HepG2 (cell line): ENCODE measurements at regions not wholly inside any gene's neighbourhood (a gene's known extent, or its start where the extent isn't known, plus 50 kb on each side); places are given as distances from the start of the nearest gene placed in this dataset.

Experiments used
- ATAC-seq: fragments of 200-7000 bp; cut with Tn5 transposase; 3 replicates; pipeline ENCODE4 v1.9.1; 2020; ENCODE audit warnings: mild to moderate bottlenecking, moderate library complexity
- BruUV-seq: library from RNA; stranded (reverse); fragments of 400-500 nt; replicated peaks from 2 replicates; lab custom pipeline; 2021; lab: Mats Ljungman, UMichigan
- CTCF ChIA-PET: fragments of 300-600 bp; formaldehyde crosslinking; extraction: SDS; loops from one replicate; lab custom pipeline; 2021; ENCODE audit warnings: low total read pairs, inconsistent platforms, low intra/inter-chr PET ratio; lab: Yijun Ruan, JAX
- POLR2A ChIA-PET: fragments of 350-600 bp; sonication (Branson Sonifier 250); formaldehyde crosslinking; loops from one replicate; lab custom pipeline; 2020; ENCODE audit warnings: antibody characterized with exemption, inconsistent platforms; lab: Yijun Ruan, JAX
- DNase-seq: peaks from one replicate; pipeline ENCODE4 v3.0.0-alpha.2; 2015; ENCODE audit warnings: low spot score
- FAIRE-seq: peaks from 3 replicates; lab custom pipeline; 2011; peaks lifted over from hg19 to GRCh38; lab: Jason Lieb, UNC
- H2AFZ ChIP-seq: one replicate; pipeline ENCODE4 v1.6.1; 2011; ENCODE audit warnings: low read length, inconsistent platforms
- H3K27ac ChIP-seq: fragments of 300-600 bp; 3 replicates; pipeline ENCODE4 v1.8.0; 2011; ENCODE audit warnings: mixed run types, mild to moderate bottlenecking, mixed read lengths, low read length, inconsistent platforms; ENCODE audit not compliant: insufficient read depth; ENCODE audit errors: extremely low read length
- H3K27me3 ChIP-seq, 2 experiments: fragments of 200-600 bp in 1 of 2; 2 replicates in 1 of 2; 3 replicates in 1 of 2; pipeline versions ENCODE4 v1.6.0 to v1.8.0; 2011; ENCODE audit warnings: low read length in 2 of 2, mild to moderate bottlenecking in 2 of 2, moderate library complexity in 2 of 2, inconsistent platforms in 1 of 2; ENCODE audit not compliant: insufficient read depth in 2 of 2, control insufficient read depth in 1 of 2
- H3K36me3 ChIP-seq, 2 experiments: fragments of 200-600 bp in 1 of 2; replicated peaks in 1 of 2; 2 replicates in 1 of 2; 3 replicates in 1 of 2; pipeline versions ENCODE4 v1.5.1 to v1.8.0; 2011; ENCODE audit warnings: low read length in 2 of 2, inconsistent platforms in 1 of 2; ENCODE audit not compliant: insufficient read depth in 2 of 2, control insufficient read depth in 1 of 2
- H3K4me1 ChIP-seq: 2 replicates; pipeline ENCODE4 v1.5.1; 2012; ENCODE audit warnings: low read length, inconsistent platforms; ENCODE audit not compliant: insufficient read depth
- H3K4me2 ChIP-seq: 2 replicates; pipeline ENCODE4 v1.6.0; 2011; ENCODE audit warnings: low read depth, low read length, inconsistent platforms
- H3K4me3 ChIP-seq, 3 experiments: fragments of 200-600 bp in 1 of 3; sonication (generic), shearing (Covaris generic) in 1 of 3; replicated peaks in 1 of 3; 2 replicates each; pipeline ENCODE4 v1.5.1; 2011 to 2016; ENCODE audit warnings: low read length in 3 of 3, inconsistent platforms in 2 of 3, low read depth in 2 of 3, mild to moderate bottlenecking in 2 of 3, control low read depth in 1 of 3, mixed read lengths in 1 of 3; ENCODE audit not compliant: insufficient read depth in 1 of 3
- H3K79me2 ChIP-seq: one replicate; pipeline ENCODE4 v1.6.1; 2011; ENCODE audit warnings: low read length, inconsistent platforms; ENCODE audit not compliant: insufficient read depth
- H3K9ac ChIP-seq: 2 replicates; pipeline ENCODE4 v1.6.0; 2011; ENCODE audit warnings: mild to moderate bottlenecking, low read depth, low read length, inconsistent platforms; ENCODE audit not compliant: insufficient read depth
- H3K9me3 ChIP-seq: 2 replicates; pipeline ENCODE4 v1.5.1; 2012; ENCODE audit warnings: mild to moderate bottlenecking, low read length
- H4K20me1 ChIP-seq: 2 replicates; pipeline ENCODE4 v1.6.0; 2011; ENCODE audit warnings: inconsistent platforms, mild to moderate bottlenecking, low read length, moderate library complexity; ENCODE audit not compliant: insufficient read depth
- ATF7 ChIP-seq, 2 experiments: fragments of 450-650 bp in 1 of 2; sonication (generic) in 1 of 2; formaldehyde crosslinking in 1 of 2; IDR thresholded peaks; 2 replicates each; pipeline versions ENCODE4 v1.4.0 to v1.6.1; 2016 to 2020; ENCODE audit warnings: antibody characterized with exemption in 1 of 2, mild to moderate bottlenecking in 1 of 2, missing genetic modification reagents in 1 of 2
- KLF15 ChIP-seq: sonication (generic); formaldehyde crosslinking; IDR thresholded peaks from 2 replicates; pipeline ENCODE4 v1.8.1; 2023; ENCODE audit warnings: borderline replicate concordance, mild to moderate bottlenecking, inconsistent platforms, missing genetic modification reagents, mixed read lengths
- NFAT5 ChIP-seq: sonication (generic); formaldehyde crosslinking; IDR thresholded peaks from 2 replicates; pipeline ENCODE4 v1.4.0; 2020; ENCODE audit warnings: missing genetic modification reagents
- SIN3B ChIP-seq: fragments of 150-350 bp; IDR thresholded peaks from 2 replicates; pipeline ENCODE4 v1.6.1; 2014; ENCODE audit warnings: low read length
- SP5 ChIP-seq: IDR thresholded peaks from 2 replicates; pipeline ENCODE4 v1.6.1; 2016; ENCODE audit warnings: low read depth, borderline replicate concordance
- U2AF1 ChIP-seq: fragments of 200-400 bp; formaldehyde crosslinking; optimal IDR thresholded peaks from 2 replicates; pipeline ENCODE3; 2017; ENCODE audit warnings: mild to moderate bottlenecking, low read depth, low read length
- ZFP36 ChIP-seq: fragments of 150-350 bp; IDR thresholded peaks from 2 replicates; pipeline ENCODE4 v1.6.1; 2018; ENCODE audit warnings: borderline replicate concordance, low read length, low read depth; ENCODE audit not compliant: partially characterized antibody
- ZGPAT ChIP-seq: IDR thresholded peaks from 2 replicates; pipeline ENCODE4 v1.6.1; 2016; ENCODE audit warnings: mild to moderate bottlenecking
- ZNF558 ChIP-seq: sonication (generic); formaldehyde crosslinking; IDR thresholded peaks from 2 replicates; pipeline ENCODE4 v1.9.0; 2022; ENCODE audit warnings: mild to moderate bottlenecking, missing genetic modification reagents, borderline replicate concordance
- ZNF576 ChIP-seq: sonication (generic); formaldehyde crosslinking; IDR thresholded peaks from 2 replicates; pipeline ENCODE4 v1.4.0; 2020; ENCODE audit warnings: mild to moderate bottlenecking, missing genetic modification reagents
- ZNF646 ChIP-seq: sonication (generic); formaldehyde crosslinking; IDR thresholded peaks from 2 replicates; pipeline ENCODE4 v1.9.0; 2021; ENCODE audit warnings: mild to moderate bottlenecking, missing genetic modification reagents
- WGBS: methylation state at CpG from one replicate; pipeline ENCODE4 v1.1.6; 2017; ENCODE audit warnings: low lambda C conversion rate; 5-methylcytosine and 5-hydroxymethylcytosine counted together
- in situ Hi-C: cut with HindIII; loops from 2 replicates; pipeline ENCODE4 v1.10.0; 2017; ENCODE audit warnings: low pct_unique_long_range_greater_than_20kb; ENCODE audit not compliant: extremely low pct_ligation_motif_present
- intact Hi-C: fragments of 100-400 bp; cut with micrococcal nuclease; formaldehyde crosslinking; loops from one replicate; pipeline ENCODE4 v1.10.0; 2022; ENCODE audit not compliant: unreplicated experiment

GRCh38 chr12:30810918-30811317 is 56.2 kb upstream of the CAPRIN2 start:
- no peaks in the 10 kb centered on the region for H3K36me3 ChIP-seq
- H3K27me3 ChIP-seq: no peaks in the 10 kb centered on the region
- no peaks in the 10 kb centered on the region for H3K79me2 ChIP-seq
- intact Hi-C loops: no loop called here
- ATAC-seq (no peak), DNase-seq (no peak), FAIRE-seq (no peak)
- WGBS: 57% methylated on average over 2 of the region's 2 CpGs
- no peaks in the 10 kb centered on the region for H4K20me1 ChIP-seq
- H3K27ac ChIP-seq: no peak overlapping the region
- in situ Hi-C loops: loop anchor here (25.0 kb wide), 2 partner anchors 499 to 674 kb away; no protein-coding TSS in a partner anchor
- H3K9ac ChIP-seq: no peak overlapping the region
- no TSS peak for BruUV-seq
- H3K4me3 ChIP-seq: no peak overlapping the region
- no peaks in the 10 kb centered on the region for H3K9me3 ChIP-seq
- H2AFZ ChIP-seq: no peak overlapping the region
- ChIA-PET CTCF (no interaction called here), POLR2A (no interaction called here)
- peaks cover 14% of the 10 kb centered on the region for H3K4me1 ChIP-seq
- no peak overlapping the region for H3K4me2 ChIP-seq
- TF ChIP-seq ATF7 (IDR thresholded peaks at IDR 0.05) (no peak), ATF7 (CRISPR knock-in tag; IDR thresholded peaks at IDR 0.05) (no peak), SP5 (CRISPR knock-in tag) (no peak), ZGPAT (CRISPR knock-in tag) (no peak), ZNF646 (CRISPR knock-in tag) (no peak), KLF15 (CRISPR knock-in tag) (no peak), ZFP36 (no peak), U2AF1 (no peak), ZNF558 (CRISPR knock-in tag) (no peak), ZNF576 (no peak), NFAT5 (CRISPR knock-in tag) (no peak), SIN3B (no peak)
